HCT116 (cell line): ENCODE measurements at regions not wholly inside any gene's neighbourhood (a gene's known extent, or its start where the extent isn't known, plus 50 kb on each side); places are given as distances from the start of the nearest gene placed in this dataset.

ENCODE experiments used
- ATAC-seq: fragments of 200-7000 bp; cut with Tn5 transposase; 2 replicates; pipeline ENCODE4 v1.9.1; 2020; ENCODE audit warnings: mild to moderate bottlenecking, moderate library complexity
- BruUV-seq: library from RNA; stranded (reverse); fragments of 400-500 nt; replicated peaks from 2 replicates; lab custom pipeline; 2021; lab: Mats Ljungman, UMichigan
- CTCF ChIA-PET: fragments of 300-600 bp; sonication (Branson Sonifier 250); formaldehyde crosslinking; loops from one replicate; lab custom pipeline; 2021; ENCODE audit warnings: antibody characterized with exemption; lab: Charles Lee
- POLR2A ChIA-PET: fragments of 300-600, 350-600 bp; sonication (Branson Sonifier 250); formaldehyde crosslinking; loops from one replicate; lab custom pipeline; 2021; ENCODE audit warnings: antibody characterized with exemption; lab: Charles Lee
- RAD21 ChIA-PET, 2 experiments: fragments of 300-600 bp; sonication (Branson Sonifier 250); formaldehyde crosslinking; loops; one replicate each; lab custom pipeline; 2023; ENCODE audit warnings: low total read pairs in 2 of 2; ENCODE audit not compliant: uncharacterized antibody in 2 of 2, unreplicated experiment in 2 of 2, low non-redundant PET in 1 of 2; lab: Charles Lee
- DNase-seq: peaks from one replicate; pipeline ENCODE4 v3.0.0-alpha.2; 2010; ENCODE audit warnings: low read depth, low spot score
- H2AFZ ChIP-seq: fragments of 200-600 bp; shearing (Covaris generic), sonication (generic); 2 replicates; pipeline ENCODE4 v1.6.1; 2017; ENCODE audit warnings: low read depth, mixed run types, mixed read lengths, antibody characterized with exemption, low read length; ENCODE audit not compliant: poor library complexity, severe bottlenecking
- H3K27ac ChIP-seq: 2 replicates; pipeline ENCODE4 v1.5.1; 2012; ENCODE audit warnings: low read depth, low read length
- H3K27me3 ChIP-seq: fragments of 200-600 bp; sonication (generic); 2 replicates; pipeline ENCODE4 v1.6.1; 2016; ENCODE audit warnings: mixed run types, low read length, mixed read lengths; ENCODE audit not compliant: insufficient read depth
- H3K36me3 ChIP-seq, 2 experiments: fragments of 200-500 bp in 1 of 2; fragments of 200-600 bp in 1 of 2; sonication (Bioruptor generic) in 1 of 2; sonication (generic) in 1 of 2; 2 replicates each; pipeline versions ENCODE4 v1.5.1 to v1.6.1; 2014 to 2016; ENCODE audit warnings: low read length in 2 of 2, inconsistent platforms in 1 of 2, mixed read lengths in 1 of 2, mixed run types in 1 of 2; ENCODE audit not compliant: insufficient read depth in 2 of 2, control insufficient read depth in 1 of 2
- H3K4me1 ChIP-seq, 2 experiments: fragments of 200-600 bp in 1 of 2; sonication (generic) in 1 of 2; 2 replicates each; pipeline versions ENCODE4 v1.5.1 to v1.6.1; 2012 to 2017; ENCODE audit warnings: low read length in 2 of 2, inconsistent platforms in 1 of 2, mild to moderate bottlenecking in 1 of 2, mixed read lengths in 1 of 2, mixed run types in 1 of 2, moderate library complexity in 1 of 2; ENCODE audit not compliant: insufficient read depth in 2 of 2, control insufficient read depth in 1 of 2
- H3K4me2 ChIP-seq: fragments of 200-600 bp; sonication (generic); 2 replicates; pipeline ENCODE4 v1.6.1; 2017; ENCODE audit warnings: mixed run types, low read length, mixed read lengths
- H3K4me3 ChIP-seq, 2 experiments: fragments of 200-600 bp in 1 of 2; sonication (generic) in 1 of 2; replicated peaks in 1 of 2; 2 replicates each; pipeline ENCODE4 v1.5.1; 2011 to 2016; ENCODE audit warnings: low read length in 2 of 2, control low read depth in 1 of 2, low read depth in 1 of 2, mild to moderate bottlenecking in 1 of 2, mixed read lengths in 1 of 2, mixed run types in 1 of 2
- H3K79me2 ChIP-seq: fragments of 200-600 bp; sonication (generic); 2 replicates; pipeline ENCODE4 v1.6.1; 2017; ENCODE audit warnings: mild to moderate bottlenecking, mixed run types, low read length, moderate library complexity, mixed read lengths; ENCODE audit not compliant: insufficient read depth
- H3K9ac ChIP-seq: fragments of 200-600 bp; sonication (generic); 2 replicates; pipeline ENCODE4 v1.6.1; 2016; ENCODE audit warnings: low read length, mixed read lengths
- H3K9me2 ChIP-seq: fragments of 200-600 bp; sonication (generic), shearing (Covaris generic); 2 replicates; pipeline ENCODE4 v1.6.1; 2017; ENCODE audit warnings: mixed run types, mild to moderate bottlenecking, moderate library complexity; ENCODE audit not compliant: insufficient read depth
- H3K9me3 ChIP-seq, 2 experiments: fragments of 200-500 bp in 1 of 2; fragments of 200-600 bp in 1 of 2; sonication (Bioruptor generic) in 1 of 2; sonication (generic) in 1 of 2; 2 replicates each; pipeline ENCODE4 v1.6.1; 2014 to 2017; ENCODE audit warnings: low read length in 2 of 2, mixed read lengths in 2 of 2, inconsistent platforms in 1 of 2, low read depth in 1 of 2, mild to moderate bottlenecking in 1 of 2, mixed run types in 1 of 2, moderate library complexity in 1 of 2; ENCODE audit not compliant: control insufficient read depth in 1 of 2, insufficient read depth in 1 of 2
- H4K20me1 ChIP-seq: fragments of 200-600 bp; sonication (generic), shearing (Covaris generic); 2 replicates; pipeline ENCODE4 v1.6.1; 2017; ENCODE audit warnings: mixed run types, mild to moderate bottlenecking, moderate library complexity; ENCODE audit not compliant: insufficient read depth
- CEBPB ChIP-seq: IDR thresholded peaks from 2 replicates; pipeline ENCODE4 v1.6.1; 2012; ENCODE audit warnings: low read depth
- EGR1 ChIP-seq: IDR thresholded peaks from 2 replicates; pipeline ENCODE4 v1.6.1; 2012; ENCODE audit warnings: low read depth
- ELF1 ChIP-seq: IDR thresholded peaks from 2 replicates; pipeline ENCODE4 v1.6.1; 2012; ENCODE audit warnings: low read depth, borderline replicate concordance
- POLR2A ChIP-seq: IDR thresholded peaks from 2 replicates; pipeline ENCODE4 v1.7.0; 2011; ENCODE audit warnings: borderline replicate concordance; ENCODE audit not compliant: insufficient read depth, insufficient read length; ENCODE audit errors: extremely low read depth
- POLR2AphosphoS5 ChIP-seq: IDR thresholded peaks from 2 replicates; pipeline ENCODE4 v1.6.1; 2011; ENCODE audit warnings: mild to moderate bottlenecking, low read depth, low read length, moderate library complexity
- TCF7L2 ChIP-seq: IDR thresholded peaks from 2 replicates; pipeline ENCODE4 v1.7.0; 2011; ENCODE audit warnings: borderline replicate concordance, inconsistent platforms; ENCODE audit not compliant: insufficient read depth, insufficient read length; ENCODE audit errors: extremely low read depth
- YY1 ChIP-seq: IDR thresholded peaks from 2 replicates; pipeline ENCODE4 v1.6.1; 2011; ENCODE audit warnings: low read length, low read depth, moderate library complexity, mild to moderate bottlenecking; ENCODE audit not compliant: insufficient replicate concordance; ENCODE audit errors: extremely low read depth
- intact Hi-C: fragments of 100-400 bp; cut with micrococcal nuclease; formaldehyde crosslinking; loops from 2 replicates; pipeline ENCODE4 v1.10.0; 2022
- TF ChIP-seq, protein P1 (sequence below): IDR thresholded peaks from 2 replicates; pipeline ENCODE4 v1.6.1; 2012

DNA sequence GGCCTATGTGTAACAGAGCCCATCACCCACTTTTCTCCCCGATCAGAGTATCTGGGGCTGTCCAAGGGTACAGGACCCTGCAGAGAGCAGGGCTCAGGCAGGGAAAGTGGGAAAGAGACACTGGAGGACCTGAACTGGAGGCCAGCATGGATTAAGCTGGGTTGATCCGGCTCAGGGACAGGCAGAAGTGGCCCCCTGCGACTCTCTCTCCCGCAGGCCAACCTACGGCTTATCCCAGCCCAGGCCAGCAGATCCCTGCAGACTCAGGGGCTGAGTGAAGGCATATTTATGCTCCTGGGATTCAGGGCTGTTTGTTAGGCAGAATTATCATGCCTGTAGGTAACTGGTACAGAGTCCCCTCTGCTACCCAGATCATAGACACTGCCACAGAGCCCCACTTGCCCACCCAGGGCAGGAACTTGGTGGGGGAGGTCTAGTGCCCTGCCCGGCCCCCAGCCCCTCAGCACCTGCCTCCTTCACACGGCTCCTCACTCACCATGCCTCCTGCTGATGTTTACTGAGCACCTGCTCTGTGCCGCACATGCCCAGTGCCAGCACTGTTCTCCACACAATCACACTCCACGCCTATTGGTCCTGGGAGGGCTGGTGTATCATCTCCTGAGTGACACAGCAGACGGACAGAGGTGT, 87.3 kb downstream of the ADRA2C start:
- H3K79me2 ChIP-seq = no peaks in the 10 kb centered on the region
- H3K4me1 ChIP-seq = peaks cover 0 to 3% of the 10 kb centered on the region in 2 experiments; a peak in 1 of 4 replicates
- CTCF ChIA-PET = no interaction called here
- no peaks in the 10 kb centered on the region for H4K20me1 ChIP-seq
- no peak overlapping the region for H3K9ac ChIP-seq
- no peak overlapping the region for H3K4me3 ChIP-seq
- H3K4me2 ChIP-seq = no peak overlapping the region
- DNase-seq = no peak
- intact Hi-C loops = no loop called here
- POLR2A ChIA-PET = no interaction called here
- no peak for ATAC-seq
- peaks cover 39% of the 10 kb centered on the region for H3K27me3 ChIP-seq
- TF ChIP-seq TCF7L2 = no peak
- TF ChIP-seq, all 23 proteins: peak for 0
- BruUV-seq = no TSS peak
- Histone ChIP-seq H3K36me3 (no peaks in the 10 kb centered on the region), H3K27ac (no peak overlapping the region), H2AFZ (no peak overlapping the region), H3K9me2 (no peaks in the 10 kb centered on the region), H3K9me3 (no peaks in the 10 kb centered on the region)
- RAD21 ChIA-PET = no interaction called here

GRCh38 chr4:3854661-3855060, 88.5 kb downstream of the ADRA2C start:
- H3K9ac ChIP-seq = no peak overlapping the region
- DNase-seq = no peak
- ChIA-PET RAD21 (no interaction called here), CTCF (no interaction called here), POLR2A (no interaction called here)
- H2AFZ ChIP-seq = no peak overlapping the region
- H3K9me3 ChIP-seq = no peaks in the 10 kb centered on the region
- H3K4me2 ChIP-seq = no peak overlapping the region
- H3K27me3 ChIP-seq = peaks cover 48% of the 10 kb centered on the region
- H3K4me3 ChIP-seq = no peak overlapping the region
- peaks cover 0 to 3% of the 10 kb centered on the region in 2 experiments; a peak in 1 of 4 replicates for H3K4me1 ChIP-seq
- intact Hi-C loops = no loop called here
- TF ChIP-seq YY1 (no peak), ELF1 (no peak), POLR2A (no peak), POLR2AphosphoS5 (no peak), EGR1 (no peak), CEBPB (no peak)
- TF ChIP-seq, protein P1, sequence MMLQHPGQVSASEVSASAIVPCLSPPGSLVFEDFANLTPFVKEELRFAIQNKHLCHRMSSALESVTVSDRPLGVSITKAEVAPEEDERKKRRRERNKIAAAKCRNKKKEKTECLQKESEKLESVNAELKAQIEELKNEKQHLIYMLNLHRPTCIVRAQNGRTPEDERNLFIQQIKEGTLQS = no peak
- H4K20me1 ChIP-seq = no peaks in the 10 kb centered on the region
- H3K79me2 ChIP-seq = no peaks in the 10 kb centered on the region
- BruUV-seq = no TSS peak
- ATAC-seq = no peak
- no peaks in the 10 kb centered on the region for H3K9me2 ChIP-seq
- H3K36me3 ChIP-seq = no peaks in the 10 kb centered on the region
- H3K27ac ChIP-seq = no peak overlapping the region
